GM10248 (cell line): ENCODE measurements at regions not wholly inside any gene's neighbourhood (a gene's known extent, or its start where the extent isn't known, plus 50 kb on each side); places are given as distances from the start of the nearest gene placed in this dataset.

Source experiments
- CTCF ChIA-PET: fragments of 300-600 bp; sonication (Branson Sonifier 250); formaldehyde crosslinking; extraction: SDS; loops from one replicate; lab custom pipeline; 2021; ENCODE audit warnings: antibody characterized with exemption; lab: Yijun Ruan, JAX
- POLR2A ChIA-PET: fragments of 350-650 bp; sonication (Branson Sonifier 250); formaldehyde crosslinking; extraction: SDS; loops from one replicate; lab custom pipeline; 2020; ENCODE audit warnings: antibody characterized with exemption; lab: Yijun Ruan, JAX
- DNase-seq: peaks from one replicate; pipeline ENCODE4 v3.0.0; 2012; ENCODE audit errors: extremely low spot score
- CTCF ChIP-seq: IDR thresholded peaks from 2 replicates; pipeline ENCODE4 v1.5.1; 2012; ENCODE audit warnings: mild to moderate bottlenecking, low read depth; ENCODE audit errors: extremely low read depth, missing control alignments, control extremely low read depth

GRCh38 chr12:58532855-58533608, 387.3 kb downstream of the LRIG3 start:
- ChIA-PET CTCF (interaction anchor here (1.2 kb wide), 1 partner anchor 9 kb away, joined by 3 read pairs; no protein-coding TSS in a partner anchor), POLR2A (no interaction called here)
- no peak for DNase-seq
- no peak for TF ChIP-seq CTCF

- ChIA-PET CTCF (interaction anchor here (1.2 kb wide), 1 partner anchor 10 kb away, joined by 3 read pairs; no protein-coding TSS in a partner anchor), POLR2A (no interaction called here)
- no peak for DNase-seq
- no peak for TF ChIP-seq CTCF
Measured at GRCh38 chr12:58533652-58534051, 386.7 kb downstream of the LRIG3 start.

- no peak for TF ChIP-seq CTCF
- ChIA-PET POLR2A (no interaction called here), CTCF (interaction anchor here (1.0 to 4.8 kb wide), 3 partner anchors 12 to 37 kb away, joined by 3 to 30 read pairs (median 4); no protein-coding TSS in a partner anchor)
- no peak for DNase-seq
Measured at GRCh38 chr12:58537278-58537677, 383.0 kb downstream of the LRIG3 start.

GRCh38 chr12:58539295-58539694, 381.0 kb downstream of the LRIG3 start:
- DNase-seq, result no peak
- no peak for TF ChIP-seq CTCF
- ChIA-PET POLR2A (no interaction called here), CTCF (interaction anchor here (0.8 to 4.8 kb wide), 5 partner anchors 8 to 612 kb away, joined by 3 to 30 read pairs (median 4); no protein-coding TSS in a partner anchor)

GRCh38 chr12:58540480-58541299, 379.6 kb downstream of the LRIG3 start:
- DNase-seq, result no peak
- POLR2A ChIA-PET, result no interaction called here
- TF ChIP-seq CTCF, result peak; percentile 54
- CTCF ChIA-PET, result interaction anchor here (0.7 to 4.8 kb wide), 8 partner anchors 12 to 611 kb away, joined by 3 to 30 read pairs (median 4); no protein-coding TSS in a partner anchor

- ChIA-PET CTCF (interaction anchor here (0.7 to 4.8 kb wide), 6 partner anchors 12 to 610 kb away, joined by 3 to 30 read pairs (median 4); no protein-coding TSS in a partner anchor), POLR2A (no interaction called here)
- no peak for DNase-seq
- TF ChIP-seq CTCF, result no peak
Measured at GRCh38 chr12:58541300-58541690, 379.0 kb downstream of the LRIG3 start.
